ENCODE measurements at regions not wholly inside any gene's neighbourhood (a gene's known extent, or its start where the extent isn't known, plus 50 kb on each side); places are given as distances from the start of the nearest gene placed in this dataset.

- intact Hi-C loops (cut with micrococcal nuclease; ENCODE audit: unreplicated experiment): no loop called here
- ChIA-PET CTCF (no interaction called here), POLR2A (no interaction called here)
- TF ChIP-seq CTCF (IDR thresholded peaks at IDR 0.05; ENCODE audit: insufficient read depth in 1 of 2, low read depth in 1 of 2, low read length in 1 of 2, severe bottlenecking in 1 of 2, unreplicated experiment in 1 of 2): no peak
- Mint-ChIP-seq H3K9me3 (ENCODE audit: unreplicated experiment) (no peaks in the 10 kb centered on the region), H3K4me3 (ENCODE audit: unreplicated experiment) (no peak overlapping the region), H3K4me1 (ENCODE audit: low read depth, unreplicated experiment) (no peaks in the 10 kb centered on the region), H3K36me3 (ENCODE audit: insufficient read depth, unreplicated experiment) (no peaks in the 10 kb centered on the region), H3K27ac (ENCODE audit: unreplicated experiment) (no peak overlapping the region), H3K27me3 (ENCODE audit: insufficient read depth, unreplicated experiment) (peaks cover 15% of the 10 kb centered on the region)
- Histone ChIP-seq H3K27me3 (replicated peaks; ENCODE audit: control insufficient read depth, insufficient read depth, low read length) (no peaks in the 10 kb centered on the region), H3K4me1 (no peaks in the 10 kb centered on the region), H3K4me3 (ENCODE audit: low read depth, low read length) (no peak overlapping the region), H3K36me3 (ENCODE audit: control insufficient read depth, insufficient read depth, low read length) (no peaks in the 10 kb centered on the region), H3K9me3 (no peaks in the 10 kb centered on the region; the same call in 1 of the 2 replicates)
- no TSS peak for BruUV-seq (replicated peaks)
- no peak for DNase-seq
Measured at GRCh38 chr6:48031711-48032110, 79.3 kb downstream of the PTCHD4 start.

DNA sequence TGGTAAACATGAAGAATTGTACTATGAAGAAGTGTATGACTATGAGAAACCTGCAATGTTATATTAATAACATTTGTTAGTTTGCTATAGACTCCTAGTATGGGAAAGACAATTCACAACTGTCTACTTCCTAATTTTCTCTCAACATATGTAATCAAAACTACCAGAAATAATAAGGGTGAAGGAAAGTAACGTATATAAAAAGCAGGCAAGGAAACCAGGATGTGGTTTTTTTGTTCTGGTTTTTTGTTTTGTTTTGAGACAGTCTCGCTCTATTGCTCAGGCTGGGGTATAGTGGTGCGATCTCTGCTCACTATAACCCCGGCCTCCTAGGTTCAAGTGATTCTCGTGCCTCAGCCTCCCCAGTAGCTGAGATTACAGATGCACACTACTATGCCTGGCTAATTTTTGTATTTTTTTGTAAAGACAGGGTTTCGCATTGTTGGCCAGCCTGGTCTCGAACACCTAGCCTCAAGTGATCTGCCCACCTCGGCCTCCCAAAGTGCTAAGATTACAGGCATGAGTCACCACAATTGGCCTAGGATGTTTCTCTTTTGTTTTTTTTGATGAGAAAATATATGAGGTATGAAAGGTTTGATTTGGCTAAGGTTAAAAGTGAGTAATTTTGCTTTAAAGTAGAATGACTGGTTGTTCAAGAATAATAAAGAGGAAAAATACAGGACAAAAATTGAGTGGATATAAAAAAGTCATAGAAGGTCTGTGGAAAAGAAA is 83.1 kb downstream of the PTCHD4 start:
- Histone ChIP-seq H3K9me3 (no peaks in the 10 kb centered on the region; the same call in 1 of the 2 replicates), H3K4me3 (ENCODE audit: low read depth, low read length) (no peak overlapping the region), H3K4me1 (no peaks in the 10 kb centered on the region), H3K36me3 (ENCODE audit: control insufficient read depth, insufficient read depth, low read length) (no peaks in the 10 kb centered on the region), H3K27me3 (replicated peaks; ENCODE audit: control insufficient read depth, insufficient read depth, low read length) (no peaks in the 10 kb centered on the region)
- H3K27ac Mint-ChIP-seq (ENCODE audit: unreplicated experiment): no peak overlapping the region
- intact Hi-C loops (cut with micrococcal nuclease; ENCODE audit: unreplicated experiment): no loop called here
- no peaks in the 10 kb centered on the region for H3K9me3 Mint-ChIP-seq (ENCODE audit: unreplicated experiment)
- peaks cover 11% of the 10 kb centered on the region for H3K27me3 Mint-ChIP-seq (ENCODE audit: insufficient read depth, unreplicated experiment)
- no peaks in the 10 kb centered on the region for H3K4me1 Mint-ChIP-seq (ENCODE audit: low read depth, unreplicated experiment)
- BruUV-seq (replicated peaks): no TSS peak
- ChIA-PET CTCF (no interaction called here), POLR2A (no interaction called here)
- DNase-seq: no peak
- H3K36me3 Mint-ChIP-seq (ENCODE audit: insufficient read depth, unreplicated experiment): no peaks in the 10 kb centered on the region
- H3K4me3 Mint-ChIP-seq (ENCODE audit: unreplicated experiment): no peak overlapping the region
- no peak for TF ChIP-seq CTCF (IDR thresholded peaks at IDR 0.05; ENCODE audit: insufficient read depth in 1 of 2, low read depth in 1 of 2, low read length in 1 of 2, severe bottlenecking in 1 of 2, unreplicated experiment in 1 of 2)

DNA sequence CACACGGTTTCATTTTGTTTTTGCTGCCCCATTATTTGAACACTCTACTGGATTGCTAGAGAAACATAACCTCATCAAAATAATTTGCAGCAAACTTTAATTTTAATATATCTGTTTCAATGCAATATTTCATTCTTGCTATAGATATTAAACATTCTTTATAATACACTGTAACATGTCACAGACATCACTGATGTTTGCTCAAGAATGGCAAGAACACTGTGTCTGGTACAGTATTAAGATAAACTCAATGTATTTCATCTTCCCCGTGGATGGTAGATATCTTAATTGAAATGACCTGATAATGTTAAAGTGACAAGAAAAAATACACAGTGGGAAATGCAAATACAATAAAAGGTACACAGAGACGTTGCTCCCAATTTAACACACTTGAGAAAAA is 86.0 kb downstream of the PTCHD4 start:
- no peak overlapping the region for H3K4me3 ChIP-seq (ENCODE audit: low read depth, low read length)
- H3K27me3 Mint-ChIP-seq (ENCODE audit: insufficient read depth, unreplicated experiment): peaks cover 5% of the 10 kb centered on the region
- POLR2A ChIA-PET: no interaction called here
- BruUV-seq (replicated peaks): no TSS peak
- DNase-seq: no peak
- CTCF ChIA-PET: no interaction called here
- no peak overlapping the region for H3K4me3 Mint-ChIP-seq (ENCODE audit: unreplicated experiment)
- H3K4me1 ChIP-seq: no peaks in the 10 kb centered on the region
- H3K27ac Mint-ChIP-seq (ENCODE audit: unreplicated experiment): no peak overlapping the region
- H3K27me3 ChIP-seq (replicated peaks; ENCODE audit: control insufficient read depth, insufficient read depth, low read length): no peaks in the 10 kb centered on the region
- no peaks in the 10 kb centered on the region for H3K9me3 Mint-ChIP-seq (ENCODE audit: unreplicated experiment)
- no peaks in the 10 kb centered on the region for H3K36me3 ChIP-seq (ENCODE audit: control insufficient read depth, insufficient read depth, low read length)
- H3K36me3 Mint-ChIP-seq (ENCODE audit: insufficient read depth, unreplicated experiment): no peaks in the 10 kb centered on the region
- TF ChIP-seq CTCF (IDR thresholded peaks at IDR 0.05; ENCODE audit: insufficient read depth in 1 of 2, low read depth in 1 of 2, low read length in 1 of 2, severe bottlenecking in 1 of 2, unreplicated experiment in 1 of 2): no peak
- no peaks in the 10 kb centered on the region; the same call in 1 of the 2 replicates for H3K9me3 ChIP-seq
- H3K4me1 Mint-ChIP-seq (ENCODE audit: low read depth, unreplicated experiment): no peaks in the 10 kb centered on the region
- intact Hi-C loops (cut with micrococcal nuclease; ENCODE audit: unreplicated experiment): no loop called here

Measured in Caco-2 (cell line).